ENCODE measurements at regions not wholly inside any gene's neighbourhood (a gene's known extent, or its start where the extent isn't known, plus 50 kb on each side); places are given as distances from the start of the nearest gene placed in this dataset.

DNA sequence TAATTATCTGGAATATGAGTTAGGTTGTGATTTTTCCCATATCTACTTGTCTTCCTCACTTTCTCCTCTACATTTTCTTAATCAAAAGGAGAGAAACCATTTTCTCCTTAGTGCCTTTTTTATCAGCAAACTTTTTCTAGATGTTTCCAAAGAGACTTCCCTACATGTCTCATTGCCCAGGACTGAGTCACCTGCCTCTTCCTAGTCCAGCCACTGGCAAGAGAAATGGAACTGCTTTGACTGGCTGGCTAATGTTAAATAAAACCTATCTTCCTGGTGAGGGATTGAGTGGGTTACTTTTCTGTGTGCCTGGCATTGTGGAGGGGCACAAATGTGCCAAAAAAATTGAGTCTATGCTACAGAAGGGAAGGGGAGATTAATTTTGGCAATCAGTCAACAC lies 52.1 kb upstream of the CD5L start:
- no peak for DNase-seq (ENCODE audit: low spot score)

- no peak for DNase-seq (ENCODE audit: low spot score)
Measured at GRCh38 chr1:157894613-157895165, 53.1 kb upstream of the CD5L start.

DNA sequence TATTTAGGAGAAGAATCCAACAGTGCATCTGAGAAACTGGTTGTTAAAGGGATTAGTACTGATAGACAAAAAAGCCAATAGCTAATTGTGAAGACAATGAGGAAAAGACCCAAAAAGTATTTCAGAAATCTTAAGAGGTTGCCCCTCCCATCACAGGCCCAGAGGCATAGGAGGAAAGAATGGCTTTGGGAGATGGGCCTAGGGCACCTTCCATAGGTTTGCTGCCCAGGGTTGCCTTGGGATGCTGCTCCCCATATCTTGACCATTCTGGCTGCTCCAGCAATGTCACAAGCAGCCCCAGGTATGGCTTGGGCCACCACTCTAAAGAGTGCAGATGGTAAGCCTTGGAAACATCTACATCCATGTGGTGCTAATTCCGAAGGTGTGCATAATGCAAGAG lies 68.7 kb upstream of the CD5L start:
- no peak for DNase-seq (ENCODE audit: low spot score)

DNA sequence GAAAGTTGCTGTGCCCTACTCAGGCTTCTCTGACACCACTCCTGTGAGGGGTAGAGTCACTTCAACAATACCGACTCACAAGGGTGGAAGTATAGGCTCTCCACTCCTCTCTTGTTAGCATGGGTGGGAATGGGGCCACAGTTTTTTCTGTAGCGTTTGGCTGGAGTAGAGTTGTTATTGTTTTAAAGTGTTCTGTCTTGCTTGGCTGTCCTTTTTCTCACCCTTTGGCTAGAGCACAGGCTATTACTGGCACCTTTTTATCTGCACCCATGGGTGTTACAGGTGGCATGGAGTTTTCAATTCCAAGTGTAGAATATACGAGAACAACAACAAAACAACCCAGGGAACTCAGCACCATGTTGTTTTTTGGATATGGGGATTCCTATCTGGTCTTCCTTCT lies 74.3 kb upstream of the CD5L start:
- DNase-seq (ENCODE audit: low spot score): no peak

DNA sequence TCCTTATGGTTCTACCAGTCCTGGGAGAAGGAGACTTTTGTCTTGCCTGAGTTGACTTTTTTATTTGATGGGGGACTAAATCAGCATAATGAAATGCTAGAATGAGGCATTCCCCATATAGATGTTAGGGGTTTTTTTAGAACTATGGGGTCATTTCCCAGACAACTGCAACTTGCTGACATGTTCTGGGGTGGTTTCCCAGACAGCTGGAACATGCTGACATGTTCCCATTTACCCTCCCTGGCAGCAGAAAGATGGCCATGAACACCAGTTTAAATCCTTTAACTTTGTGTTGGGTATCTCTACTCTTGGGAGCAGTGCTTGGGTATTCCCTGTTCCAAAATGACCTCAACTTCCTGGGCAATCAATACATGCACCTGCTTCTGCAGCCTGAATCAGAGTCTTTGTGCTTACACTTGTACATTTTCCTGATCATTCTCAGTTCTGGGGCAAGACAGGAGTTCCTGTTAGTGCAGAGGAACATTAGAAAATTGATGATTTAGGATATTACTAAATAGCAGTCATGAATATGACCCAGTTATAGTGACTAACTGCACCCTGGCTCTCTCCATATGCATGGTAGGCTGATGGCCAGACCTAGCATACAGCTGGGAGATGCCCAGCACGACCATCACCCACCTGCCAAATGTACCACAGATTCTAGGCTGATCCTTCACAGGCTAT lies 75.4 kb upstream of the CD5L start:
- no peak for DNase-seq (ENCODE audit: low spot score)

- DNase-seq (ENCODE audit: low spot score): no peak
Measured at GRCh38 chr1:157920748-157921147, 72.7 kb upstream of the KIRREL1 start.

DNA sequence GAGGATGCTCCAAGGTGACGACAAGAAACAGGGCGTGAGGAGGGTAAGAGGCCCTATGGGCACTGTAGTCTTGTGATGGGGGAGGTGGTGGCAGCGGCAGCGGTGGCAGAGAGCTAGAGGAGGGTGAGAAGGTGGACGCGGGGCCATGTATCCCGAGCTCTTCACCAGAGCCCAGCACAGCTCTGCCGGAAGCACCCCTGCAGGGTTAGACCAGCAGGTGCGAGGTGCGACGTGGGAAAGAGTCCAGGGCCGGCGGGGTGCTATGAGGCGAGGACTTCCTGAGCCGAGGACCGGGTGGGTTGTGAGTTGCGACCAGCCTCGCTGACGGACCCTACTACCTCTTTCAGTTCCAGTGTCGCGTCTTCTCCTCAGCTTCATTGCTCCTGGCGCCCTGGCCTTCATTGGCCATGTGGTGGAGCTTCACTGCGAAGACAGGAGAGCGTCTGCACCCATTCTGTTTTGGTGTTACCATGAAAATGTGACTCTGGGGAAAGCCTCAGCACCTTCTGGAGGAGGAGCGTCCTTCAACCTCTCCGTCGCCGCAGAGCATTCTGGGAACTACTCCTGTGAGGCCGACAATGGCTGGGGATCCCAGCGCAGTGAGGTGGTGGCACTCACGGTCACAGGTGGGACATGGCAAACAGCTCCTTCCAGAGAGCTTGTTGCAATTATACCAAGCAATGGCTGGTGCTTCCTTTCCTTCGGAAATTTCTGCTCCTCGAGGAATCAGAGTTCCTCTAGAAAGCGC lies 67.9 kb upstream of the KIRREL1 start:
- DNase-seq (ENCODE audit: low spot score): no peak

GRCh38 chr1:157932069-157932468 lies 61.4 kb upstream of the KIRREL1 start:
- DNase-seq (ENCODE audit: low spot score): peak; percentile 7

- DNase-seq (ENCODE audit: low spot score): no peak
Measured at GRCh38 chr1:157937744-157938143, 55.7 kb upstream of the KIRREL1 start.

DNA sequence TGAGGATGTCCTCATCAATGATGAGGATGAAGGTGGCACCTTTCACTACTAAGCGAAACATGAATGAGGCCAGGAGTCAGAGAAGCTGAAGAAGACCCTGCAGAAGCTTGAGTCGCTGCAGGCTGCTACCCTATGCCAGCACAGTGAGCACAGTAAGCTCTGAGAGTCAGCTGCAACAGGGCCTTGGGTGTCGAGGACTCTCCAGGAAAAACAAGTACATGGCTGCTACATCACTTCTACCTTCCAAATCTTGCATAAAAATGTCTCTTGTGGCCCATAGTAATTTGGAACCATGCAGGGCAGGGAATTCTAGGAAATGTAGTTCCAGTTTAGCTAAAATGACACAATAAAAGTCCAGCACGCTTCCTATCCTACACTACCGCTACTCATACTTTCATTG lies 51.5 kb upstream of the KIRREL1 start:
- DNase-seq (ENCODE audit: low spot score): no peak

Measured in LoVo (cell line).